DOHH2 (cell line): ENCODE measurements at regions not wholly inside any gene's neighbourhood (a gene's known extent, or its start where the extent isn't known, plus 50 kb on each side); places are given as distances from the start of the nearest gene placed in this dataset.
"Not testable (repeated sequence)": the region's sequence is repeated elsewhere in the genome, so short reads cannot be mapped to it uniquely, and the experiment has no call there.

ENCODE experiments used
- H3F3A ChIP-seq: fragments of 200-600 bp; sonication (generic), shearing (Covaris generic); 2 replicates; pipeline ENCODE4 v1.6.0; 2016; ENCODE audit warnings: antibody characterized with exemption, mild to moderate bottlenecking; ENCODE audit not compliant: control insufficient read depth, insufficient read depth
- H3K27ac ChIP-seq: fragments of 200-600 bp; sonication (generic); 2 replicates; pipeline ENCODE4 v1.5.1; 2014; ENCODE audit warnings: low read depth, mild to moderate bottlenecking, low read length, moderate library complexity
- H3K27me3 ChIP-seq: fragments of 200-600 bp; sonication (generic); 2 replicates; pipeline ENCODE4 v1.6.1; 2014; ENCODE audit warnings: mild to moderate bottlenecking, low read length, mixed read lengths; ENCODE audit not compliant: control insufficient read depth
- H3K36me3 ChIP-seq: fragments of 200-600 bp; sonication (generic); 2 replicates; pipeline ENCODE4 v1.6.1; 2014; ENCODE audit warnings: mild to moderate bottlenecking, low read length, moderate library complexity, mixed read lengths; ENCODE audit not compliant: control insufficient read depth
- H3K4me1 ChIP-seq: fragments of 200-600 bp; sonication (generic); 2 replicates; pipeline ENCODE4 v1.6.1; 2014; ENCODE audit warnings: mild to moderate bottlenecking, low read length, mixed read lengths; ENCODE audit not compliant: control insufficient read depth
- H3K4me2 ChIP-seq: fragments of 200-600 bp; sonication (generic); 2 replicates; pipeline ENCODE4 v1.6.0; 2014; ENCODE audit warnings: mild to moderate bottlenecking, low read length, moderate library complexity
- H3K4me3 ChIP-seq: fragments of 200-600 bp; sonication (generic); 2 replicates; pipeline ENCODE4 v1.5.1; 2014; ENCODE audit warnings: mild to moderate bottlenecking, low read length, mixed read lengths
- H3K79me2 ChIP-seq: fragments of 200-600 bp; sonication (generic); 2 replicates; pipeline ENCODE4 v1.6.1; 2014; ENCODE audit warnings: mild to moderate bottlenecking, low read length, mixed read lengths; ENCODE audit not compliant: control insufficient read depth
- H3K9me2 ChIP-seq: fragments of 200-600 bp; sonication (generic); replicated peaks from 2 replicates; pipeline ENCODE4 v1.6.1; 2014; ENCODE audit warnings: mild to moderate bottlenecking, low read length, mixed read lengths; ENCODE audit not compliant: control insufficient read depth
- H3K9me3 ChIP-seq: fragments of 200-600 bp; sonication (generic); 2 replicates; pipeline ENCODE4 v1.6.1; 2014; ENCODE audit warnings: antibody characterized with exemption, low read length, mixed read lengths; ENCODE audit not compliant: control insufficient read depth, insufficient read depth
- H4K20me1 ChIP-seq: fragments of 200-600 bp; sonication (generic); 2 replicates; pipeline ENCODE4 v1.6.0; 2014; ENCODE audit warnings: low read depth, mild to moderate bottlenecking, antibody characterized with exemption, low read length, moderate library complexity; ENCODE audit not compliant: control insufficient read depth, insufficient read depth
- EZH2phosphoT487 ChIP-seq: fragments of 200-600 bp; sonication (generic); IDR thresholded peaks from 2 replicates; pipeline ENCODE4 v1.6.1; 2017; ENCODE audit warnings: borderline replicate concordance, mild to moderate bottlenecking, antibody characterized with exemption, low read length, moderate library complexity, mixed read lengths
- TF ChIP-seq, protein P1 (sequence below): fragments of 200-600 bp; sonication (generic); IDR thresholded peaks from one replicate; pipeline ENCODE4 v1.5.1; 2014; ENCODE audit warnings: antibody characterized with exemption, mild to moderate bottlenecking, low read depth, low read length; ENCODE audit not compliant: poor library complexity, severe bottlenecking

DNA sequence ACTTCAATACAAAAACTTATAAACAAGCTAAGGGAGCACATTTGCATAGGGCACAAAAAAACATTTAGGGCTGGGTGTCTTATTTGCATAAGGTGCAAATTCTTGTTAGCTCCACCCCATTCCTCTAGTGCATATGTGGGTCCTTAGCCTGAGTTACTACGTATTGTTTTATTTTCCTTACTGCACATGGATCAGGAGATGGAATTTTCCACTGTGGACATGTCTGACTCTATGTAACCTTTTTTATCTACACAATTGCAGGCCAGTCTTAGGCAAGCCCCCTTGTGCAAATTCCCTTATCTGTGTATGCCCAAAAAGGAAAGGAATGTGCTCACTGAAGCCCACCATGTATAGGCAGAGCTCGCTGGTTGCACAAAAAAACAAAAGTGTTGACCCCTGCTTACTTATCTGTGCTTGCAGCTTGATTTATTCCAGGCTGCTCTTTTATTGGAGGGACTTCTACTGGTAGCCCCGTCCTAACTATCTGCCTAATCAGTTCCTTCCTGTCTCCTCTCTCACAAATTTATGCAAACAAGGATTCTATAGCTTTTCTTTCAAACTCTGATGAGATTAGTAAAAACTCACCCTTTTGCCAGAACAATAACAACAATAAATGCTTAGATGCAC lies 359.0 kb upstream of the MAGEB16 start:
- no peaks in the 10 kb centered on the region for H3K36me3 ChIP-seq
- TF ChIP-seq, protein P1, sequence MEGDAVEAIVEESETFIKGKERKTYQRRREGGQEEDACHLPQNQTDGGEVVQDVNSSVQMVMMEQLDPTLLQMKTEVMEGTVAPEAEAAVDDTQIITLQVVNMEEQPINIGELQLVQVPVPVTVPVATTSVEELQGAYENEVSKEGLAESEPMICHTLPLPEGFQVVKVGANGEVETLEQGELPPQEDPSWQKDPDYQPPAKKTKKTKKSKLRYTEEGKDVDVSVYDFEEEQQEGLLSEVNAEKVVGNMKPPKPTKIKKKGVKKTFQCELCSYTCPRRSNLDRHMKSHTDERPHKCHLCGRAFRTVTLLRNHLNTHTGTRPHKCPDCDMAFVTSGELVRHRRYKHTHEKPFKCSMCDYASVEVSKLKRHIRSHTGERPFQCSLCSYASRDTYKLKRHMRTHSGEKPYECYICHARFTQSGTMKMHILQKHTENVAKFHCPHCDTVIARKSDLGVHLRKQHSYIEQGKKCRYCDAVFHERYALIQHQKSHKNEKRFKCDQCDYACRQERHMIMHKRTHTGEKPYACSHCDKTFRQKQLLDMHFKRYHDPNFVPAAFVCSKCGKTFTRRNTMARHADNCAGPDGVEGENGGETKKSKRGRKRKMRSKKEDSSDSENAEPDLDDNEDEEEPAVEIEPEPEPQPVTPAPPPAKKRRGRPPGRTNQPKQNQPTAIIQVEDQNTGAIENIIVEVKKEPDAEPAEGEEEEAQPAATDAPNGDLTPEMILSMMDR, result no peak
- TF ChIP-seq EZH2phosphoT487, result no peak
- no peaks in the 10 kb centered on the region for H4K20me1 ChIP-seq
- H3K79me2 ChIP-seq, result no peaks in the 10 kb centered on the region
- no peaks in the 10 kb centered on the region for H3K9me3 ChIP-seq
- H3K27ac ChIP-seq, result no peak overlapping the region
- no peaks in the 10 kb centered on the region for H3K27me3 ChIP-seq
- H3F3A ChIP-seq, result no peaks in the 10 kb centered on the region
- no peak overlapping the region for H3K4me3 ChIP-seq
- H3K9me2 ChIP-seq, result no peaks in the 10 kb centered on the region
- no peak overlapping the region for H3K4me2 ChIP-seq
- no peaks in the 10 kb centered on the region for H3K4me1 ChIP-seq

DNA sequence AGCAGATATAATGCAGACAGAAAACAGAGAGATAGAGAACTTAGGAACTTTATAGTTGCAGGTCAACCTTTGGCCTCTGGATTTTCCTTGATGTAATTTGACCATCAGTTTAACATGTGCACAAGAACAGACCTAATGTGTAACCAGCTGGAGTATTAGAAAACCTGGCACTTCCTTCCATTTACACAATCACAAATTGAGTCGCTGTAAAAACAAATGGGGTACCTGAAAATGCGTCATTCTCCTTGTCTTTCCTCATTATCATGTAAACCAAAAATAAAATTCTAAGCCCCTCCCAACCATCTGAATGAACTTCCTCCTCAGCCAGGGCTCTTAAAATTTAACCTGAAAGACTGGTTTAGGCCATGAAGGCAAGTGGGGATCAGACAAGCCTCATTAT lies 358.4 kb upstream of the MAGEB16 start:
- Histone ChIP-seq H3K9me3 (no peaks in the 10 kb centered on the region), H3K4me2 (no peak overlapping the region), H3K4me3 (no peak overlapping the region), H3K27me3 (no peaks in the 10 kb centered on the region), H3F3A (no peaks in the 10 kb centered on the region), H4K20me1 (no peaks in the 10 kb centered on the region), H3K36me3 (no peaks in the 10 kb centered on the region), H3K79me2 (no peaks in the 10 kb centered on the region), H3K9me2 (no peaks in the 10 kb centered on the region), H3K27ac (no peak overlapping the region), H3K4me1 (no peaks in the 10 kb centered on the region)
- no peak for TF ChIP-seq EZH2phosphoT487
- TF ChIP-seq, protein P1, result no peak

DNA sequence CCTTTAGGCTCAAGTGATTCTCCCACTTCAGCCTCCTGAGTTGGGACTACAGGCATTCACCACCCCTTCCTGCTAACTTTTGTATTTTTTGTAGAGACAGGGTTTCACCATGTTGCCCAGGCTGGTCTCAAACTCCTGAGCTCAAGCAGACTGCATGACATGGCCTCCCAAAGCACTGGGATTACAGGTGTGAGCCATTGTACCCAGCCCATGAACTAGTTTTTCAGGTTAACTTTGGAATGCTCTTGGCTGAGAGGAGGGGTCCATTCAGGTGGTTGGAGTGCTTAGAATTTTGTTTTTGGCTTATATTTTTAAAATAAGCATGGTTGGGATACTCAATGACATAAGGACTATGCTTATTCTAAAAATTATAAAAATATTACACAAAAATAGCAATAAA lies 355.7 kb upstream of the MAGEB16 start:
- H3K4me3 ChIP-seq, result no peak overlapping the region
- H3K27ac ChIP-seq, result no peak overlapping the region
- no peaks in the 10 kb centered on the region for H4K20me1 ChIP-seq
- no peak for TF ChIP-seq EZH2phosphoT487
- TF ChIP-seq, protein P1, result no peak
- H3K9me3 ChIP-seq, result no peaks in the 10 kb centered on the region
- no peaks in the 10 kb centered on the region for H3K79me2 ChIP-seq
- H3K4me1 ChIP-seq, result no peaks in the 10 kb centered on the region
- no peaks in the 10 kb centered on the region for H3K27me3 ChIP-seq
- H3K9me2 ChIP-seq, result no peaks in the 10 kb centered on the region
- no peaks in the 10 kb centered on the region for H3K36me3 ChIP-seq
- H3K4me2 ChIP-seq, result no peak overlapping the region
- no peaks in the 10 kb centered on the region for H3F3A ChIP-seq

DNA sequence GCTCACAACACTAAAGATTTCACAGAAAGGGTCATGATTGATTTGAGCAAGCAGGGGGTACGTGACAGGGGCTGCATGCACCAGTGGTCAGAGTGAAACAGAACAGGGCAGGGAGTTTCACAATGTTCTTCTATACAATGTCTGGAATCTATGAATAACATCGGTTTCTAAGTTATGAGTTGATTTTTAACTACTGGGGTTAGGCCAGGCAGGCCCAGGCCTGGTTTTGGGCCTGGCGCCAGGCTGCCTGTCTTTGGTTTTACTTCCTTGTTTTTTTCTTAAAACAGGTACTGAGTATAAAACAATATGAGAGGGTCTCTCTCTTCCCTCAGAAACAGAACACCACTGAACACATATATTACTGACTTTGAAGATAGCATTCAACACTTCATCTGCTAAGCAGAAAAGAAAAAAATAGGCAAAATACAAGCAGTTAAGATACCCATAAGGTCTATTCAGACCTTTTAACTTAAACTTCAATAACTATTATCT lies 355.0 kb upstream of the MAGEB16 start:
- H4K20me1 ChIP-seq, H3K4me2 ChIP-seq, H3K9me3 ChIP-seq, H3K4me1 ChIP-seq, H3K79me2 ChIP-seq, H3K4me3 ChIP-seq, H3K27ac ChIP-seq, H3F3A ChIP-seq, H3K36me3 ChIP-seq, H3K27me3 ChIP-seq, H3K9me2 ChIP-seq: not testable (repeated sequence)
